PC-3 (cell line): ENCODE measurements at regions not wholly inside any gene's neighbourhood (a gene's known extent, or its start where the extent isn't known, plus 50 kb on each side); places are given as distances from the start of the nearest gene placed in this dataset.

Source experiments
- ATAC-seq: fragments of 200-7000 bp; cut with Tn5 transposase; 2 replicates; pipeline ENCODE4 v1.9.1; 2020; ENCODE audit warnings: mild to moderate bottlenecking, moderate library complexity
- BruUV-seq: library from RNA; stranded (reverse); fragments of 400-500 nt; replicated peaks from 2 replicates; lab custom pipeline; 2021; lab: Mats Ljungman, UMichigan
- CTCF ChIA-PET: fragments of 300-600 bp; sonication (Branson Sonifier 250); formaldehyde crosslinking; loops from one replicate; lab custom pipeline; 2022; ENCODE audit warnings: antibody characterized with exemption; lab: Charles Lee
- POLR2A ChIA-PET: fragments of 300-600 bp; sonication (Branson Sonifier 250); formaldehyde crosslinking; loops from one replicate; lab custom pipeline; 2022; ENCODE audit warnings: antibody characterized with exemption; ENCODE audit not compliant: unreplicated experiment; lab: Charles Lee
- DNase-seq: peaks from one replicate; pipeline ENCODE4 v3.0.0-alpha.2; 2015
- H2AFZ ChIP-seq: fragments of 300-600 bp; sonication (generic); 2 replicates; pipeline ENCODE4 v1.6.0; 2016; ENCODE audit warnings: antibody characterized with exemption, low read length
- H3F3A ChIP-seq: fragments of 300-600 bp; sonication (generic); one replicate; pipeline ENCODE4 v1.6.0; 2017; ENCODE audit warnings: antibody characterized with exemption, low read length, control low read depth, mild to moderate bottlenecking; ENCODE audit not compliant: unreplicated experiment
- H3K27ac ChIP-seq: fragments of 300-600 bp; sonication (generic); 2 replicates; pipeline ENCODE4 v1.5.1; 2016; ENCODE audit warnings: mild to moderate bottlenecking, low read length
- H3K27me3 ChIP-seq: fragments of 300-600 bp; sonication (generic); 2 replicates; pipeline ENCODE4 v1.6.1; 2016; ENCODE audit warnings: low read length, mixed read lengths
- H3K36me3 ChIP-seq: fragments of 300-600 bp; sonication (generic); 2 replicates; pipeline ENCODE4 v1.6.1; 2016; ENCODE audit warnings: low read depth, mixed run types, low read length, mixed read lengths
- H3K4me1 ChIP-seq: fragments of 300-600 bp; sonication (generic); 2 replicates; pipeline ENCODE4 v1.5.1; 2016; ENCODE audit warnings: low read length; ENCODE audit not compliant: insufficient read depth
- H3K4me2 ChIP-seq: fragments of 300-600 bp; sonication (generic); 2 replicates; pipeline ENCODE4 v1.6.0; 2016; ENCODE audit warnings: low read length
- H3K4me3 ChIP-seq: fragments of 300-600 bp; sonication (generic); 2 replicates; pipeline ENCODE4 v1.5.1; 2016; ENCODE audit warnings: mild to moderate bottlenecking, low read length, mixed read lengths
- H3K79me2 ChIP-seq: fragments of 300-600 bp; sonication (generic); 2 replicates; pipeline ENCODE4 v1.6.1; 2017; ENCODE audit warnings: low read length, mixed read lengths
- H3K9ac ChIP-seq: fragments of 300-600 bp; sonication (generic); 2 replicates; pipeline ENCODE4 v1.6.0; 2016; ENCODE audit warnings: mild to moderate bottlenecking, low read length
- H3K9me2 ChIP-seq: fragments of 300-600 bp; sonication (generic); replicated peaks from 2 replicates; pipeline ENCODE4 v1.6.1; 2016; ENCODE audit warnings: mixed run types, low read length, mixed read lengths
- H3K9me3 ChIP-seq: fragments of 300-600 bp; sonication (generic); 2 replicates; pipeline ENCODE4 v1.6.1; 2016; ENCODE audit warnings: low read length, mixed read lengths
- H4K20me1 ChIP-seq: fragments of 300-600 bp; sonication (generic); 2 replicates; pipeline ENCODE4 v1.6.1; 2016; ENCODE audit warnings: low read length, mixed read lengths
- EZH2 ChIP-seq: fragments of 300-600 bp; sonication (generic); IDR thresholded peaks from one replicate; pipeline ENCODE4 v1.6.1; 2017; ENCODE audit warnings: antibody characterized with exemption, mild to moderate bottlenecking, low read length; ENCODE audit not compliant: unreplicated experiment
- EZH2phosphoT487 ChIP-seq: fragments of 300-600 bp; sonication (generic); IDR thresholded peaks from 2 replicates; pipeline ENCODE4 v1.6.1; 2018; ENCODE audit warnings: mild to moderate bottlenecking, antibody characterized with exemption, low read length, borderline replicate concordance
- intact Hi-C: fragments of 100-400 bp; cut with micrococcal nuclease; formaldehyde crosslinking; loops from 2 replicates; pipeline ENCODE4 v1.9.0; 2023
- TF ChIP-seq, protein P1 (sequence below): fragments of 300-600 bp; sonication (generic); conservative IDR thresholded peaks from 2 replicates; pipeline ENCODE4 v1.5.1; 2017; ENCODE audit warnings: antibody characterized with exemption, low read depth, mild to moderate bottlenecking, low read length

DNA sequence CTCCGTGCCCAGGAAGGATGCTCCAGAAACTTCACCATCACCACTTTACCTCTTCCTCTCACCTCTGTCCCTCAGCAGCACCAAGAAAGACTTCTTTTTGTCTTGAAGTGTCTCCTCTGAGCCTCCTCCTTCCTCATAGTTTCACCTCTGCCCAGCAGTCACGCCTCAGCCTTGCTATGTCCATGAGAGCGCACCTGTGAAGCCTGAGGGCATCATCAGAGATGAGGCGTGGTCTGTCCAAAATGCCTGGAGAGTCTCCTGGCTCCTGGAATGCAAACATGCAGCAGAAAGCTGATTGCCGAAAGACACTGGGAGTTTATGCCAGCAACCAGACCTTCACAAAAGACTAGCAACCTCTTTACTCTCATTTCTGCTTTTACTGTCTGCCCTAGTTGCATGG, 336.6 kb downstream of the TEX29 start:
- Histone ChIP-seq H2AFZ (no peak overlapping the region), H3K9ac (no peak overlapping the region), H3K4me3 (no peak overlapping the region), H3K27ac (no peak overlapping the region), H3K36me3 (no peaks in the 10 kb centered on the region), H3F3A (no peaks in the 10 kb centered on the region), H3K9me2 (no peaks in the 10 kb centered on the region), H3K79me2 (no peaks in the 10 kb centered on the region), H3K4me2 (no peak overlapping the region), H3K27me3 (peaks cover 65% of the 10 kb centered on the region), H3K9me3 (no peaks in the 10 kb centered on the region), H4K20me1 (no peaks in the 10 kb centered on the region), H3K4me1 (no peaks in the 10 kb centered on the region)
- no peak for ATAC-seq
- ChIA-PET POLR2A (no interaction called here), CTCF (no interaction called here)
- TF ChIP-seq EZH2phosphoT487, result no peak
- no peak for TF ChIP-seq EZH2
- TF ChIP-seq, protein P1, sequence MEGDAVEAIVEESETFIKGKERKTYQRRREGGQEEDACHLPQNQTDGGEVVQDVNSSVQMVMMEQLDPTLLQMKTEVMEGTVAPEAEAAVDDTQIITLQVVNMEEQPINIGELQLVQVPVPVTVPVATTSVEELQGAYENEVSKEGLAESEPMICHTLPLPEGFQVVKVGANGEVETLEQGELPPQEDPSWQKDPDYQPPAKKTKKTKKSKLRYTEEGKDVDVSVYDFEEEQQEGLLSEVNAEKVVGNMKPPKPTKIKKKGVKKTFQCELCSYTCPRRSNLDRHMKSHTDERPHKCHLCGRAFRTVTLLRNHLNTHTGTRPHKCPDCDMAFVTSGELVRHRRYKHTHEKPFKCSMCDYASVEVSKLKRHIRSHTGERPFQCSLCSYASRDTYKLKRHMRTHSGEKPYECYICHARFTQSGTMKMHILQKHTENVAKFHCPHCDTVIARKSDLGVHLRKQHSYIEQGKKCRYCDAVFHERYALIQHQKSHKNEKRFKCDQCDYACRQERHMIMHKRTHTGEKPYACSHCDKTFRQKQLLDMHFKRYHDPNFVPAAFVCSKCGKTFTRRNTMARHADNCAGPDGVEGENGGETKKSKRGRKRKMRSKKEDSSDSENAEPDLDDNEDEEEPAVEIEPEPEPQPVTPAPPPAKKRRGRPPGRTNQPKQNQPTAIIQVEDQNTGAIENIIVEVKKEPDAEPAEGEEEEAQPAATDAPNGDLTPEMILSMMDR, result no peak
- no TSS peak for BruUV-seq
- DNase-seq, result no peak
- intact Hi-C loops, result no loop called here

DNA sequence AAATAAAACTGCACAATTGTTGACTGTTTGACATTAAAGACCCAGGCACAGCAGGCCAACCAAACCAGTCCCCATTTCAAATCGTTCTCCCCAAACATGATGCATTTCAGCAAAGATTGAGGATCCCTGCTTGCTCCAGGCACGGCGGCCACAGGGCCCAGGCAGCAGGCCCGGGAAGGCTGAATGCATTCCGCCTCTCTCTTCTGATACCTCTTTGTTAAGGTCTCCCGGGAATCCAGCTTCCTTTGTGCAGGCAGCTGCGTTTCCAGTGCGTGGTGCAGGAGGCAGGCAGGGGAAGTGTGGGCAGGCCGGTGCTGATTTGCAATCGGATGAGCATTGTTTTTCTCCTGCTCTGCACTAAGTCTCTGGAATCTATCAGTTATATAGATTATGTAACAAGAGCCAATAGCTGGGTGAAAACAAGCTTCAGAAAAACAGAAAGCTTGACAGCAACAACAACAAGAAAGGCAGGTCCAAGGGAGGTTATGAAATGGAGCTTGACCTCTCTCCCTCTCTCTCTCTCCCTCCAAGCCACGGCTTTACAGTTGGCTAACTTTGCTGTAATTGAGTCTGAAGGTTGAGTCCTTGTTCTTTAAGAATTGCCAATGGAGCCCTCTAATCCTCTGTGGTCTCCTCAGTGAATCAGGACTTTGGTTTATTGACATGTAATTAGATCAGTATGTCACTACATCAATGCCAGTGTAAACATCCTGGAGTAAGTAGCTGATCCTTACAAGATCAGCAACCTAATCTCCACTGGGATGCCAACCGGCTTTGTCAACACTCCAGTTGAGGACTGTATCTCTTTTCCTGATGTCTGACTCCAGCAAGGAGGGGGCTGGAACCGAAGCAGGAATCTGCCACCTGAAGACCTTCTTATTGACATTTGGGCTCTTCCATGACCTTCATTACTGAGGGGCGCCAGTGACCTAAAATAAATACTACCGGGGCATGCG, 338.0 kb downstream of the TEX29 start:
- TF ChIP-seq EZH2phosphoT487, result no peak
- TF ChIP-seq EZH2, result no peak
- TF ChIP-seq, protein P1, result no peak
- no peak overlapping the region for H3K9ac ChIP-seq
- ATAC-seq (no peak), DNase-seq (no peak)
- no peaks in the 10 kb centered on the region for H3K4me1 ChIP-seq
- no peak overlapping the region for H3K4me3 ChIP-seq
- intact Hi-C loops, result no loop called here
- no peak overlapping the region for H2AFZ ChIP-seq
- no peak overlapping the region for H3K27ac ChIP-seq
- no peak overlapping the region for H3K4me2 ChIP-seq
- H3K79me2 ChIP-seq, result no peaks in the 10 kb centered on the region
- BruUV-seq, result no TSS peak
- POLR2A ChIA-PET, result no interaction called here
- CTCF ChIA-PET, result no interaction called here
- no peaks in the 10 kb centered on the region for H3K36me3 ChIP-seq
- H3K9me2 ChIP-seq, result no peaks in the 10 kb centered on the region
- H4K20me1 ChIP-seq, result no peaks in the 10 kb centered on the region
- no peaks in the 10 kb centered on the region for H3K9me3 ChIP-seq
- H3K27me3 ChIP-seq, result peaks cover 60% of the 10 kb centered on the region
- H3F3A ChIP-seq, result no peaks in the 10 kb centered on the region

DNA sequence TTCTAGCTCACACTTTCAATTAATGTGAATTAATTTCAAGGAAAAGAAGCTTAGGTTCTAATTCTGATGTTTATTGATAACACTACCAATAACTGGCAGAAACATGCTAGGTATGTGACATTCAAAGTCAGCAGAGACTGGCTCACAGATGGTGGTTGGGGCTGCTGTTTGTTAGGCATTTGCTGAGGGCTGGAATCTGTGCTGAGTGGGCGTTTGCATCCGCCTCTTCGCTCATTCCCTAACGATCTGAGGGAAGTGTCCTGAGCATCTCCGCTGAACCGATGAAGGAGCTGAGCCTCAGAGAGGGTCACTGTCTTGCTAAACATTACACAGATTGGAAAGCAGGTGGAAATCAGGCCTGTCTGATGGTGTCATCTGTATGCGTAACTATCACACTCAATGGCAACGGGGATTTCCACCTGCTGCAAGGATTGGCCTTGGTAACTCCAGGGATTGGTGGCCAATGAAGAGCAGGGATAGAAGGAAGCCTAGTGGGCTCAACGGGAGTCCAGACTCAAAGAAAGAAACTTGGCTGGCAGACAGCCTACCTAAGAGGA, 338.9 kb downstream of the TEX29 start:
- no peak overlapping the region for H3K4me3 ChIP-seq
- no peaks in the 10 kb centered on the region for H3K4me1 ChIP-seq
- intact Hi-C loops, result no loop called here
- H3K4me2 ChIP-seq, result no peak overlapping the region
- no peak for TF ChIP-seq EZH2phosphoT487
- TF ChIP-seq, protein P1, result no peak
- TF ChIP-seq EZH2, result no peak
- H3K79me2 ChIP-seq, result no peaks in the 10 kb centered on the region
- no peaks in the 10 kb centered on the region for H3K9me2 ChIP-seq
- no peak overlapping the region for H2AFZ ChIP-seq
- H3F3A ChIP-seq, result no peaks in the 10 kb centered on the region
- ChIA-PET POLR2A (no interaction called here), CTCF (no interaction called here)
- no peak for DNase-seq
- no peak overlapping the region for H3K27ac ChIP-seq
- peaks cover 60% of the 10 kb centered on the region for H3K27me3 ChIP-seq
- no TSS peak for BruUV-seq
- H3K9ac ChIP-seq, result no peak overlapping the region
- H4K20me1 ChIP-seq, result no peaks in the 10 kb centered on the region
- ATAC-seq, result no peak
- no peaks in the 10 kb centered on the region for H3K9me3 ChIP-seq
- H3K36me3 ChIP-seq, result no peaks in the 10 kb centered on the region
